ENCODE measurements at regions not wholly inside any gene's neighbourhood (a gene's known extent, or its start where the extent isn't known, plus 50 kb on each side); places are given as distances from the start of the nearest gene placed in this dataset.

- TF ChIP-seq REST (IDR thresholded peaks at IDR 0.05; ENCODE audit: borderline replicate concordance in 1 of 2, low read depth in 1 of 2, low read length in 2 of 2) (no peak), ZNF589 (CRISPR knock-in tag; conservative IDR thresholded peaks at IDR 0.05) (no peak), ZNF510 (CRISPR knock-in tag; IDR thresholded peaks at IDR 0.05; ENCODE audit: low read depth) (no peak), ZMYM4 (CRISPR knock-in tag; IDR thresholded peaks at IDR 0.05) (0 out of 2 replicates have a peak, but pooled peaks have one; percentile 19), SMAD9 (CRISPR knock-in tag; IDR thresholded peaks at IDR 0.05) (no peak), YEATS4 (CRISPR knock-in tag; IDR thresholded peaks at IDR 0.05; ENCODE audit: borderline replicate concordance) (no peak), ARID3A (IDR thresholded peaks at IDR 0.05; ENCODE audit: low read depth, low read length) (0 out of 2 replicates have a peak, but pooled peaks have one; percentile 25), TEAD3 (CRISPR knock-in tag; optimal IDR thresholded peaks at IDR 0.05; ENCODE audit: borderline replicate concordance) (peak; percentile 8), ZNF570 (CRISPR knock-in tag; IDR thresholded peaks at IDR 0.05; ENCODE audit: borderline replicate concordance) (no peak), NR1H2 (CRISPR knock-in tag; IDR thresholded peaks at IDR 0.05; ENCODE audit: borderline replicate concordance, low read depth) (no peak), ZNF513 (CRISPR knock-in tag; conservative IDR thresholded peaks at IDR 0.05) (no peak), STAG1 (CRISPR knock-in tag; IDR thresholded peaks at IDR 0.05) (peak; percentile 66), RAD21 (CRISPR knock-in tag; IDR thresholded peaks at IDR 0.05) (peak; percentile 20; the same call in 1 of the 2 replicates), ATF6 (CRISPR knock-in tag; conservative IDR thresholded peaks at IDR 0.05) (no peak), IRF2 (CRISPR knock-in tag; IDR thresholded peaks at IDR 0.05) (0 out of 2 replicates have a peak, but pooled peaks have one; percentile 30), CBX5 (CRISPR knock-in tag; IDR thresholded peaks at IDR 0.05; ENCODE audit: borderline replicate concordance) (0 out of 2 replicates have a peak, but pooled peaks have one; percentile 46), ZNF563 (CRISPR knock-in tag; IDR thresholded peaks at IDR 0.05) (no peak), KLF16 (CRISPR knock-in tag; IDR thresholded peaks at IDR 0.05) (no peak), ZSCAN20 (CRISPR knock-in tag; IDR thresholded peaks at IDR 0.05; ENCODE audit: borderline replicate concordance) (no peak), ZFP41 (CRISPR knock-in tag; IDR thresholded peaks at IDR 0.05; ENCODE audit: borderline replicate concordance) (no peak), GATAD2A (CRISPR knock-in tag; IDR thresholded peaks at IDR 0.05) (peak; percentile 35; the same call in 1 of the 2 replicates)
Measured at GRCh38 chr1:96596226-96596922, 125.2 kb upstream of the PTBP2 start (continued).
